Activated CD4-positive, alpha-beta T cell treated with anti-CD3 and anti-CD28 coated beads, Interleukin-2, amount 50 U/mL, for 16 hours (primary cell): ENCODE measurements at regions not wholly inside any gene's neighbourhood (a gene's known extent, or its start where the extent isn't known, plus 50 kb on each side); places are given as distances from the start of the nearest gene placed in this dataset.
A peak's percentile ranks its signal among the peaks of the same experiment; 100 is the strongest.

Experiments
- DNase-seq: peaks from one replicate; pipeline ENCODE4 v3.0.0-alpha.2; 2020

- DNase-seq = no peak
These were observed 1664.0 kb downstream of the EFNB2 start for GRCh38 chr13:104871456-104871855.

DNA sequence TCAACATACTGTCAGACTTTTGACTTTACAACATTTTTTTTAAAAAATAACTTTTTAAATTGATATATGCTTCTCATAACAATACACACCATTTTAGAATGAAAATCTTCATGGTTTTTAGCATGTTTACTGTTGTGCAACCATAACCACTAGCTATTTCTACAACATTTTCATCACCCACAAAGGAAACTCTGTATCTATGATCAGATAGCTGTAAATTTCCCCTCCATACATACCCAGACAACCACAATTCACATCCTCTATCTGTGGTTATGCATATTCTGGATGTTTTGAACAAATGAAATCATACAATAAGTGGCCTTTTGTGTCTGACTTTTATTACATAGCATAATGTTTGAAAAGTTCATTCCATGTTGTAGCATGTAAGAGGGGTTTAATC, 1666.0 kb downstream of the EFNB2 start:
- peak; percentile 15 for DNase-seq

GRCh38 chr13:104868806-104869205, 1666.7 kb downstream of the EFNB2 start:
- no peak for DNase-seq

DNA sequence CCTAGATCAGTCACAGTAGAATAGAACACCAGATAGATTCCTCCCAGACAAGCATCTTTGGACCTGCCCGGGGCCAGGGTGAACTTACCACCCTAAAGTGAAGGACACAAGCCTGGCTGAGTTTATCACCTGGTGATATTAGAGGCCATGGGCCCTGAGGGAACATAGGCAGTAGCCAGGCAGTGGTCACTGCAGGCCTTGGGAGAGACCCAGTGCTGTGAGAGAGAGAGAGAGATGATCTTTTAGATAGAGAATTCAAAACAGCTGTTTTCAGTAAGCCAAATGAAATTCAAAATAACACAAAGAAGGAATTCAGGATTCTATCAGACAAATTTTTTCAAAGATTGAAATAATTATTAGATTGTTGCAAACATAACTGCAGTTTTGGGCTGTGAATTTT, 1679.9 kb downstream of the EFNB2 start:
- DNase-seq = no peak

DNA sequence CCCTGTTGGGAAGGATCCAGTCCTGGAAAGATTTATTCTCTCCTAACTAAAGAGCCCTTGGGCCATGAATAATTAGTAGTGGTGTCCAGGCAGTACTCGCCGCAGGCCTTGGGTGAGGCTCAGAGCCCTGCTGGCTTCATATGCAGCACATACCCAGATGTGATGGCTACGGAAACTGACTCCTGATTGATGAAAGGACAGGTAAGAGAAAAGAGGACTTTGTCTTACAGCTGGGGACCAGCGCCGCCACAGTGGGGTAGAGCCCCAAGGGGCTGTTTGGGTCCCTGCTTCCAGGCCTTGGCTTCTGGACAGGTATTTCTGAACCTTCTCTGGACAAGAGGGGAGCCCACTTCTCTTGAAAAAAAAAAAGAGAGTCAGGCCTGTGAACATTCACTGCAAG, 1680.8 kb downstream of the EFNB2 start:
- DNase-seq = no peak

- DNase-seq = no peak
These were observed 1681.5 kb downstream of the EFNB2 start for GRCh38 chr13:104854007-104854406.

- no peak for DNase-seq
These were observed 1687.5 kb downstream of the EFNB2 start for GRCh38 chr13:104847922-104848321.

DNA sequence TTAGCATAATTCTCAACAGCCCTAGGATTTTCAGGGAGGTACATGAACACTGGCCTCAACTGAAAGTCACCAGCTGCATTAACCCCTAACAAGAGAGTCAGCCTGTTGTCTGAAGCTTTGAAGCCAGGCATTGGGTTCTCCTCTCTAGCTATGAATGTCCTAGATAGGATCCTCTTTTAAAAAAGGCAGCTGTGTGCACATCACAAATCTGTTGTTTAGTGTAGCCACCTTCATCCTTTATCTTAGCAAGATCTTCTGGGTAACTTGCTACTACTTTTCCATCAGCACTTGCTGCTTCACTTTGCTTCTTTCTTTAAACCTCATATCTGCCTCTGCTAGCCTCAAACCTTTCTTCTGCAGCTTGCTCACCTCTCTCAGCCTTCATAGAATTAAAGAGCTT, 1692.1 kb downstream of the EFNB2 start:
- DNase-seq = no peak

DNA sequence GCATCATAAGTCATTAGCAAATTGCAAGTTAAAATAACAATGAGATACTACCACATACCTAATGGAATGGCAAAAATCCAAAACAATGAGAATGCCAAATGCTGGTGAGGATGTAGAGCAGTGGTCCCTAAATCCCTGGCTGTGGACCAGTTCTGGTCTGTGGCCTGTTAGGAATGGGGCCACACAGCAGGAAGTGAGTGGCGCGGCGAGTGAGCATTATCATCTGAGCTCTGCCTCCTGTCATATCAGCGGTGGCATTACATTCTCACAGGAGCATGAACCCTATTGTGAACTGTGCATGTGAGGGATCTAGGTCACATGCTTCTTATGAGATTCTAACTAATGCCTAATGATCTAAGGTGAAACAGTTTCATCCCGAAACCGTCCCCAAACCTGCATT, 1694.4 kb downstream of the EFNB2 start:
- DNase-seq = no peak

- DNase-seq = no peak
These were observed 1697.7 kb downstream of the EFNB2 start for GRCh38 chr13:104837756-104838155.

DNA sequence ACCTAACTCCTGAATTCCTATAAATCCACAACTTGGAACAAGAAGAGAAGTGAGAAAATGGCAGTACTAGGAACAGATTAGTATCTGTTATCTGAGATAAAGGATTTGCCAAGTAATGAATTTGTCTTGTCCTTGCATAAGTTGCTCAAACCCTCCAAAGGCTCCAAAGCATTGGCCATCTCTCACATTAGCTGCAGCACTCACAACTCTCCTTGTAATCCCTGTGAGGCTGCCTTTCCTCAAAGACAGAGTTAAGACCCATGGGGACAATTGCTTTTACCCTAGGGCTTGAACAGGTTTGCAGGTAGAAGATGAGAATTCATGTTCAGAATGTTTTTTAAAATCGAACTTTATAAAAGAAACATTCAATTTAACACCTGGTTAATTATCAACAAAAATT, 1702.2 kb downstream of the EFNB2 start:
- no peak for DNase-seq

DNA sequence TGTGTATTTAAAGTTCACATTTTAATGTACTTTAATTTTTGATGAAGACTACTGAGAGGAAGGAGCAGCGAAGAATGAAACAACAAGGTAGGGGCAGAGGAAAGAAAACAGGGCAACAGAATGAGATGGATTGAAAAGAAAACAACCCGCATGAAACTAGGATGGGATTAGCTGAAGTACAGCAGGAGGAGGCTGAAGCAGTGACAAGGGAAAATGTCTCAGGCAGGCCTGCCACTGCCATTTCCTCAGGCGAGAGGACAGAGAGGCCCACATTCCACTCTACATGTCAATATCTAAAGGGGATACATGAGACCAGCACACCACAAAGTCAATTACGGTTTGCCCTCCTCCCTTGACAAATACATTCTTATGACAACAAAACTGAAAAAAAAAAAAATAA, 1703.2 kb downstream of the EFNB2 start:
- DNase-seq = no peak

DNA sequence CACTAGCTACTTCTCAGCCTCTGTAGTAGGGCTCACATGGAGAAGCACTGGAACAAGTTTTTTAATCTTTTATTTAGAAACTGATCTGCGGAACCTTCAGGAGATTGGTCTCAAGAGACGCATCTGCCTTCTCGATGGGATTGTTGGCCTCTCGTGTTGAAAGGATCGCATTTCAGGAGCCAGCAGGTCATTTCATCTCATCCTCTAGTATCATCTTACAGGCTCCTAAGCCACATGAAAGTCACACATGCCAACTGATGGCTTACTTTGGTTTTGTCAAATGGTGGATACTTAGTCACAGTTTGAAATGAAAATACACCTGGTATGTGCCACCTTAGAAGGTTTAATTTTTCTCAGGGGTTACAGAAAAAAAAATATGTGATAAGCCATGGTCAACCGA, 1703.6 kb downstream of the EFNB2 start:
- no peak for DNase-seq

GRCh38 chr13:104823709-104824108, 1711.8 kb downstream of the EFNB2 start:
- no peak for DNase-seq

DNA sequence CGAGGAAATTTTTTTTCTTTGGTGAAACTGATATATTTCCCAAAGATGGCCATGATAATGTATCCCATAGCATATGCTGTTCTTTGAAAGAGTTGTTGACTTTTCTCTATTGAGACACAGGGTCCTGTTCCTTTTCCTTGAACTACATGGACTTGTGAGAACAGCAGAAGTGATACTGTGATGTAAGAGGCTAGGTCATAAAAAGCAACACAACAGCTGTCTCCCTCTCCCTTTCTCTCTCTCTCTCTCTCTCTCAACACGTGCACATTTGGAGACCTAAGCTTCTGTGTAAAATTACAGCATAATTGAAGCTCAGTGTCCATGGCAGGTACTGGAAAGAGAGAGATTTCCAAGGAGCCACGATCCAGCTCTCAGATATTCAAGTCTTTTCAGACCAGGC, 1712.4 kb downstream of the EFNB2 start:
- no peak for DNase-seq

- DNase-seq = no peak
These were observed 1718.2 kb downstream of the EFNB2 start for GRCh38 chr13:104817271-104817670.

GRCh38 chr13:104816726-104817125, 1718.7 kb downstream of the EFNB2 start:
- DNase-seq = no peak

- DNase-seq = no peak
These were observed 1725.2 kb downstream of the EFNB2 start for GRCh38 chr13:104810242-104810641.

GRCh38 chr13:104809483-104809882, 1726.0 kb downstream of the EFNB2 start:
- DNase-seq = no peak

GRCh38 chr13:104805346-104805745, 1730.1 kb downstream of the EFNB2 start:
- DNase-seq = no peak

- no peak for DNase-seq
These were observed 1732.9 kb upstream of the SLC10A2 start for GRCh38 chr13:104799152-104799551.

DNA sequence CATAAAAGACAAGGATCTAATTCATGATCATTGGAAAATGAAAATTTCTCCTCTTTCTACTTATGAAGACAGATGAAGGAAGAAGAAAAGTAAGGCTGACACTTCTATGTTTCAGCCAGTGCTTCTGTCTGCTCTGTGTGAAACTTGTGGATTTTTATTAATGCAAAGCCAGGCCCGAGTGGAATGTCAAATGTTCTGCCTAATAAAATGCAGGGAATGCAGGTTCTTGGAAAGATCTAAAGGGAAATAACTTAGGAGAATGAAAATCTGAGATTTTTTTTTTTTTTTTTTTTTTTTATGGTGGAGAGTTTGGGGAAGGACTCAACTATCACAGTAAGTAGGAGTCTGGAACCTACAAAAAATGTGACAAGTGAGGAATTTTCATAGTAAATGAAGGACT, 1732.3 kb upstream of the SLC10A2 start:
- DNase-seq = no peak

DNA sequence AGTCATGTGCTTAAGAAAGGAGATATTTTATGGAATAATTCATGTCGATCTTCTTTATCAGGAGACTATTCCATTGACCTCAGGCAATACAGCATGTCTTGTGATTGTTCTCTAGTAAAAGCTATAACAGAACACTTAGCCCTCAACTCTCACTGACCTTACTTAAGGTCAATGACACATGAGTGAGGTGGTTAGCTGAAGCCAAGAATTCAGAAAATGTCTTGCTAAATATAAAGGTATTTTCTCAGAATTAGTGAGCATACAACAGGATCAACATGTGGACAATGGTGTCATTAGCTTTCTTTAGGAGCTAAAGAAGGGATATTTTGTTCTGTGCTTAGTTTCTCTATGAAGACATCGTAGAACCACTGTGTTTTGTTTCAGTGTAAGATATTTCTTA, 1730.4 kb upstream of the SLC10A2 start:
- no peak for DNase-seq

DNA sequence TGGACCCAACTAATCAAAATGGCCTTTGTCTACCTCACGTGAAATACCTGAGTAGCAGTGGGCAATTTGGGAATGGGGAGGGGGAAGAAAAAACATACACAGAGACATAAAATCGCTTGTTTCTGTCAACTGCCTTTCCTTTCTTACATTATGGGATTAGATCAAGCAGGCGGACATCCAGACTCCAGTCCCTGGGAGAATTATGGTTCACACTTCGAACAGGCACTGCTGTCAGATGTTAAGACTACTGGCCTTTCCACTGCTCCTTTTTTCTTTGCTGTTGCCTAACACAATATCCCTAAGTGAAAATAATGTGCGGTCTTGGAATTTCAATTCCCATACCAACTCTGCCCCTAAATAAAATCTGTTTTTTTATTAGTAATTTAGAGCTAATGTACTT, 1719.7 kb upstream of the SLC10A2 start:
- no peak for DNase-seq

GRCh38 chr13:104784891-104785290, 1718.7 kb upstream of the SLC10A2 start:
- no peak for DNase-seq

- no peak for DNase-seq
These were observed 1716.5 kb upstream of the SLC10A2 start for GRCh38 chr13:104782741-104783140.
